ENCODE measurements at regions not wholly inside any gene's neighbourhood (a gene's known extent, or its start where the extent isn't known, plus 50 kb on each side); places are given as distances from the start of the nearest gene placed in this dataset.

GRCh38 chr6:14903176-14904038, 342.5 kb upstream of the JARID2 start:
- DNase-seq = no peak

GRCh38 chr6:14905201-14905600, 340.7 kb upstream of the JARID2 start:
- no peak for DNase-seq

GRCh38 chr6:14906621-14907020, 339.2 kb upstream of the JARID2 start:
- no peak for DNase-seq

GRCh38 chr6:14910692-14911547, 334.9 kb upstream of the JARID2 start:
- no peak for DNase-seq

GRCh38 chr6:14912226-14912625, 333.6 kb upstream of the JARID2 start:
- no peak for DNase-seq

GRCh38 chr6:14912706-14913105, 333.2 kb upstream of the JARID2 start:
- DNase-seq = no peak

- DNase-seq = no peak
Measured at GRCh38 chr6:14913931-14914330, 331.9 kb upstream of the JARID2 start.

- no peak for DNase-seq
Measured at GRCh38 chr6:14915888-14916832, 329.7 kb upstream of the JARID2 start.

- DNase-seq = no peak
Measured at GRCh38 chr6:14917109-14917910, 328.6 kb upstream of the JARID2 start.

- no peak for DNase-seq
Measured at GRCh38 chr6:14918200-14918907, 327.5 kb upstream of the JARID2 start.

GRCh38 chr6:14919038-14919670, 326.7 kb upstream of the JARID2 start:
- no peak for DNase-seq

GRCh38 chr6:14920276-14920675, 325.6 kb upstream of the JARID2 start:
- DNase-seq = no peak

- no peak for DNase-seq
Measured at GRCh38 chr6:14921170-14921569, 324.7 kb upstream of the JARID2 start.

- no peak for DNase-seq
Measured at GRCh38 chr6:14921878-14922671, 323.8 kb upstream of the JARID2 start.

GRCh38 chr6:14922706-14923460, 323.0 kb upstream of the JARID2 start:
- DNase-seq = no peak

GRCh38 chr6:14924126-14925024, 321.5 kb upstream of the JARID2 start:
- DNase-seq = no peak

GRCh38 chr6:14925025-14925698, 320.7 kb upstream of the JARID2 start:
- no peak for DNase-seq
